ENCODE measurements at regions not wholly inside any gene's neighbourhood (a gene's known extent, or its start where the extent isn't known, plus 50 kb on each side); places are given as distances from the start of the nearest gene placed in this dataset.

GRCh38 chr17:34699181-34699580 is 119.8 kb downstream of the TMEM132E start:
- no peak for DNase-seq

DNA sequence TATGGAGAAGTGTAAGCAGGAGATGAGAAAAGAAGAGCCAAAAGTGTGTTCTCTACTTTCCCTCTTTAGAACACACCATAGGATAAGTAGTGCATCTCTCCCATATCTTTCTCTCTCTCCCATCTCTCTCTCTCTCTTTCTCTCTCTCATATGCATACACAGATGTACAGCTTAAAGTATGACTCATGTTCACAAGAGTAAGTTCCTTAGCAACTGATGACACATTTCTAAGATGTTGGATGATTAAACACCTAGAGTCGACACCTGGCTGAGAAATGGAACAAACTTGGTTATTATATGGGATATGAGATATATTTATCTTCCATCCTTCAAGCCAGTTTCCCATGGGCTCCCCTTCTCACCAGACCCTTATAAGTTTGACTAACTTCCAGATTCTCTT is 113.5 kb downstream of the TMEM132E start:
- DNase-seq: no peak
